ENCODE measurements at regions not wholly inside any gene's neighbourhood (a gene's known extent, or its start where the extent isn't known, plus 50 kb on each side); places are given as distances from the start of the nearest gene placed in this dataset.

GRCh38 chr1:96240438-96240837 is 481.1 kb upstream of the PTBP2 start:
- Mint-ChIP-seq H3K4me3 (no peak overlapping the region), H3K27me3 (ENCODE audit: low read depth in 2 of 2) (no peaks in the 10 kb centered on the region), H3K4me1 (no peaks in the 10 kb centered on the region), H3K9me3 (peaks cover 0 to 2% of the 10 kb centered on the region in 2 donors), H3K27ac (no peak overlapping the region), H3K36me3 (no peaks in the 10 kb centered on the region)
- Histone ChIP-seq H3K4me3 (ENCODE audit: low read length) (no peak overlapping the region), H3K27me3 (ENCODE audit: control insufficient read depth, insufficient read depth, low read length) (no peaks in the 10 kb centered on the region), H3K4me1 (ENCODE audit: control insufficient read depth, insufficient read depth, low read length) (no peaks in the 10 kb centered on the region), H3K9me3 (ENCODE audit: control insufficient read depth, insufficient read depth, low read length) (no peaks in the 10 kb centered on the region), H3K36me3 (ENCODE audit: control insufficient read depth, insufficient read depth, low read length) (no peaks in the 10 kb centered on the region), H3K27ac (ENCODE audit: low read length) (no peak overlapping the region)
- ATAC-seq, result no peak
- no peak for DNase-seq
- intact Hi-C loops (cut with micrococcal nuclease), result no loop called here
- TF ChIP-seq, protein P1, sequence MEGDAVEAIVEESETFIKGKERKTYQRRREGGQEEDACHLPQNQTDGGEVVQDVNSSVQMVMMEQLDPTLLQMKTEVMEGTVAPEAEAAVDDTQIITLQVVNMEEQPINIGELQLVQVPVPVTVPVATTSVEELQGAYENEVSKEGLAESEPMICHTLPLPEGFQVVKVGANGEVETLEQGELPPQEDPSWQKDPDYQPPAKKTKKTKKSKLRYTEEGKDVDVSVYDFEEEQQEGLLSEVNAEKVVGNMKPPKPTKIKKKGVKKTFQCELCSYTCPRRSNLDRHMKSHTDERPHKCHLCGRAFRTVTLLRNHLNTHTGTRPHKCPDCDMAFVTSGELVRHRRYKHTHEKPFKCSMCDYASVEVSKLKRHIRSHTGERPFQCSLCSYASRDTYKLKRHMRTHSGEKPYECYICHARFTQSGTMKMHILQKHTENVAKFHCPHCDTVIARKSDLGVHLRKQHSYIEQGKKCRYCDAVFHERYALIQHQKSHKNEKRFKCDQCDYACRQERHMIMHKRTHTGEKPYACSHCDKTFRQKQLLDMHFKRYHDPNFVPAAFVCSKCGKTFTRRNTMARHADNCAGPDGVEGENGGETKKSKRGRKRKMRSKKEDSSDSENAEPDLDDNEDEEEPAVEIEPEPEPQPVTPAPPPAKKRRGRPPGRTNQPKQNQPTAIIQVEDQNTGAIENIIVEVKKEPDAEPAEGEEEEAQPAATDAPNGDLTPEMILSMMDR (IDR thresholded peaks at IDR 0.05), result no peak

- H3K36me3 ChIP-seq (ENCODE audit: control insufficient read depth, insufficient read depth, low read length), result no peaks in the 10 kb centered on the region
- ATAC-seq (no peak), DNase-seq (no peak)
- intact Hi-C loops (cut with micrococcal nuclease), result no loop called here
- 50% methylated on average over 3 of the region's 4 CpGs for WGBS (ENCODE audit: insufficient coverage)
- Mint-ChIP-seq H3K27ac (no peak overlapping the region), H3K36me3 (no peaks in the 10 kb centered on the region), H3K4me1 (no peaks in the 10 kb centered on the region), H3K4me3 (no peak overlapping the region), H3K9me3 (peaks cover 12 to 13% of the 10 kb centered on the region in 2 donors), H3K27me3 (ENCODE audit: low read depth in 2 of 2) (no peaks in the 10 kb centered on the region)
- H3K27ac ChIP-seq (ENCODE audit: low read length), result no peak overlapping the region
- TF ChIP-seq, protein P1 (IDR thresholded peaks at IDR 0.05), result no peak
- H3K4me1 ChIP-seq (ENCODE audit: control insufficient read depth, insufficient read depth, low read length), result no peaks in the 10 kb centered on the region
- H3K27me3 ChIP-seq (ENCODE audit: control insufficient read depth, insufficient read depth, low read length), result no peaks in the 10 kb centered on the region
- no peak overlapping the region for H3K4me3 ChIP-seq (ENCODE audit: low read length)
- H3K9me3 ChIP-seq (ENCODE audit: control insufficient read depth, insufficient read depth, low read length), result no peaks in the 10 kb centered on the region
These were observed 468.1 kb upstream of the PTBP2 start for GRCh38 chr1:96253246-96254035.

DNA sequence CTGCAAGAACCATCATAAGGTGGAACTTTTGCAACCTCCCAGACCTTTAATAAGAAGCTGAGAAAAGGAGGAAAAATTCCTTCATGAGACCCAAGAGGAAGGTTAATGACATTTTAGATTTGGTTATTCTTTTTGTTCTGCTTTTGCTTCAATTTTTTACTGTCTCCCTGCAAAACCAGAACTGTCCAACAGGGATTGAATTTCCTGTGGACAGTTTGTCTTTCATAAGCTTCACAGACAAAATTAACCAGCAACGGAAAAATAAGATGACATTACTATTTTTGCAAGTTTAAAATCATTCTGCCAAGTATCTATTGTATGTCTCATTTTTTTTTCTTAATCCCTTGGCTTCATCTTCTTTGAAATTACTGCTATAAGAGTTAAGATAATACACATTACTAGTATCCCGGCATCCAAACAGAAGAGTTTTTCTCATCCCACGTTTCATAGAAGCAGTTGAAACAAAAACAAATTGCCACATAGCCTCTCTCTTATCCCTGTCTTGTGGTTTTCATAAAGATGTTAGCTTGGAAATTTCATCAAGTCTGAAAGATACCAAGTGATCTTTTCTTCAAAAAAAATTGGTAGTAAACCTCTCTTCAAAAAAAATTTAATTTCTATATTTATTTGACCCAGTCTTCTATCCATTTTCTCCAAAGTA is 465.3 kb upstream of the PTBP2 start:
- H3K4me3 ChIP-seq (ENCODE audit: low read length), result no peak overlapping the region
- H3K36me3 ChIP-seq (ENCODE audit: control insufficient read depth, insufficient read depth, low read length), result no peaks in the 10 kb centered on the region
- H3K4me3 Mint-ChIP-seq, result no peak overlapping the region
- peaks cover 3% of the 10 kb centered on the region for H3K9me3 ChIP-seq (ENCODE audit: control insufficient read depth, insufficient read depth, low read length)
- H3K36me3 Mint-ChIP-seq, result peaks cover 14% of the 10 kb centered on the region
- no peaks in the 10 kb centered on the region for H3K4me1 ChIP-seq (ENCODE audit: control insufficient read depth, insufficient read depth, low read length)
- H3K27ac ChIP-seq (ENCODE audit: low read length), result no peak overlapping the region
- H3K27me3 ChIP-seq (ENCODE audit: control insufficient read depth, insufficient read depth, low read length), result no peaks in the 10 kb centered on the region
- no peaks in the 10 kb centered on the region for H3K27me3 Mint-ChIP-seq (ENCODE audit: low read depth in 2 of 2)
- 77% methylated on average over 2 of the region's 3 CpGs for WGBS (ENCODE audit: insufficient coverage)
- H3K27ac Mint-ChIP-seq, result no peak overlapping the region
- TF ChIP-seq, protein P1 (IDR thresholded peaks at IDR 0.05), result no peak
- ATAC-seq, result no peak
- intact Hi-C loops (cut with micrococcal nuclease), result no loop called here
- no peak for DNase-seq
- no peaks in the 10 kb centered on the region for H3K4me1 Mint-ChIP-seq
- peaks cover 13 to 16% of the 10 kb centered on the region in 2 donors for H3K9me3 Mint-ChIP-seq
